ENCODE measurements at regions not wholly inside any gene's neighbourhood (a gene's known extent, or its start where the extent isn't known, plus 50 kb on each side); places are given as distances from the start of the nearest gene placed in this dataset.

DNA sequence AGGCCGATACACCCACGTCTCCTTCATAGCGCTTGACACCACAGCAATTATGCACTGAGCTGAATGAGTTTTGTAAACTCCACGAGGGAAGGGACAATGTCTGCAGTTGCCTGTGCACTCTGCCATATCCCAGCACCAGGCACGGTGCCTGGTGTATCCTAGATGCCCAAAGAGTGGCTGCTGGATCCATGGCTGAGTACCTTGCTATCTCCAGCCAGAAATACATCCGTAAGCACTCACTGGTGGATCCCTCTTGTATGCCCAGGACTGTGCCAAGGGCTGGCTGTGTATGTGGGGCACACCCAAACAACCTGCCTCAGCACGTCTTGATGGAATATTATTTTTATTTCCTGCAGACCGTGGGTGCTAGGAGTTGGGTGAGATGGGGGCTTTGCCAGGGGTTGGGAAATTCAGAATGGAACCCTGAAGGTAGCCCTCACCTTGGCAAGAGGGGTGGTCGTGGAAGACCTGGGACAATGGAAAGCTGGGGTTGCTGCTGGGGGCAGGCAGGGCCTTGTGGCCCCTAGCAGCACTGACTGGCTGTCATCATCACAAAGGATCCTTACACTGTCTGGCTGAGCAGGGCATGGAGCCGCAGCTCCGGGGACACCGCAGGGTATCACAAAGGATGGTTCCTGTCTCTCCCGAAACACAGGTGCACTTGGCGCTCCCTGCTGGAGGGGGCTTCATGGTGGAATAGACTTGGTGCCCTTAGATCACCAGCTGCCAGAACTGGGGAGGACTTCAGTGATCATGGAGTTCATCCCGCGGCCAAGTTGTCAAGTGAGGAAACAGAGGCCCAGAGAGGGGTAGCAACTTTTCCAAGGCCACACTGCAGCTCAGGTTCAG is 131.3 kb downstream of the URI1 start:
- no peak for TF ChIP-seq CTCF (IDR thresholded peaks at IDR 0.05)
- no peak for TF ChIP-seq POLR2A (IDR thresholded peaks at IDR 0.05)

Measured in heart left ventricle (tissue), 13 donors.